H9 (cell line): ENCODE measurements at regions not wholly inside any gene's neighbourhood (a gene's known extent, or its start where the extent isn't known, plus 50 kb on each side); places are given as distances from the start of the nearest gene placed in this dataset.

Experiments used
- DNase-seq: peaks from one replicate; pipeline ENCODE4 v3.0.0-alpha.2; 2017
- H2AFZ ChIP-seq: one replicate; pipeline ENCODE4 v1.6.1; 2013; ENCODE audit warnings: mild to moderate bottlenecking, low read length, control low read depth, moderate library complexity
- H2AK5ac ChIP-seq: 2 replicates; pipeline ENCODE4 v1.6.1; 2013; ENCODE audit warnings: low read length, control low read depth, mixed read lengths; ENCODE audit not compliant: insufficient read length
- H2BK120ac ChIP-seq: one replicate; pipeline ENCODE4 v1.6.1; 2013; ENCODE audit warnings: low read depth, mild to moderate bottlenecking, low read length, control low read depth, inconsistent platforms; ENCODE audit not compliant: poor library complexity, severe bottlenecking
- H2BK12ac ChIP-seq: 2 replicates; pipeline ENCODE4 v1.6.1; 2013; ENCODE audit warnings: low read length, control low read depth, mixed read lengths, low read depth; ENCODE audit not compliant: insufficient read length
- H2BK15ac ChIP-seq: 2 replicates; pipeline ENCODE4 v1.6.1; 2013; ENCODE audit warnings: low read depth, low read length, control low read depth
- H2BK20ac ChIP-seq: one replicate; pipeline ENCODE4 v1.6.1; 2013; ENCODE audit warnings: low read depth, mild to moderate bottlenecking, low read length, control low read depth, inconsistent platforms; ENCODE audit not compliant: poor library complexity, severe bottlenecking
- H2BK5ac ChIP-seq: 2 replicates; pipeline ENCODE4 v1.6.1; 2013; ENCODE audit warnings: low read length, control low read depth, mixed read lengths; ENCODE audit not compliant: insufficient read length
- H3K14ac ChIP-seq: 2 replicates; pipeline ENCODE4 v1.6.1; 2013; ENCODE audit warnings: low read length, control low read depth; ENCODE audit not compliant: insufficient read depth
- H3K18ac ChIP-seq: 2 replicates; pipeline ENCODE4 v1.6.1; 2013; ENCODE audit warnings: low read depth, mild to moderate bottlenecking, mixed read lengths, low read length, control low read depth; ENCODE audit not compliant: insufficient read length
- H3K23ac ChIP-seq: 2 replicates; pipeline ENCODE4 v1.6.1; 2013; ENCODE audit warnings: low read length, control low read depth, mixed read lengths, low read depth; ENCODE audit not compliant: insufficient read length
- H3K23me2 ChIP-seq: 2 replicates; pipeline ENCODE4 v1.6.1; 2013; ENCODE audit warnings: low read depth, mild to moderate bottlenecking, mixed read lengths, low read length, control low read depth; ENCODE audit not compliant: insufficient read length, poor library complexity, severe bottlenecking
- H3K27ac ChIP-seq: 2 replicates; pipeline ENCODE4 v1.5.1; 2013; ENCODE audit warnings: low read length, control low read depth, mixed read lengths, low read depth; ENCODE audit not compliant: insufficient read length
- H3K27me3 ChIP-seq: 2 replicates; pipeline ENCODE4 v1.6.1; 2013; ENCODE audit warnings: low read length, control low read depth, inconsistent platforms; ENCODE audit not compliant: insufficient read depth
- H3K4ac ChIP-seq: 2 replicates; pipeline ENCODE4 v1.6.1; 2013; ENCODE audit warnings: low read depth, mild to moderate bottlenecking, control low read depth, inconsistent platforms, low read length, moderate library complexity
- H3K4me1 ChIP-seq: 2 replicates; pipeline ENCODE4 v1.6.1; 2013; ENCODE audit warnings: low read length, control low read depth, inconsistent platforms; ENCODE audit not compliant: insufficient read depth
- H3K4me2 ChIP-seq: 2 replicates; pipeline ENCODE4 v1.6.1; 2013; ENCODE audit warnings: low read length, control low read depth, mixed read lengths; ENCODE audit not compliant: insufficient read length, insufficient read depth
- H3K56ac ChIP-seq: 2 replicates; pipeline ENCODE4 v1.6.1; 2013; ENCODE audit warnings: low read depth, mild to moderate bottlenecking, mixed read lengths, low read length, control low read depth; ENCODE audit not compliant: insufficient read length
- H3K79me1 ChIP-seq: 2 replicates; pipeline ENCODE4 v1.6.1; 2013; ENCODE audit warnings: low read depth, mild to moderate bottlenecking, moderate library complexity, low read length, control low read depth, inconsistent platforms; ENCODE audit not compliant: insufficient read depth, poor library complexity, severe bottlenecking
- H3K79me2 ChIP-seq: 2 replicates; pipeline ENCODE4 v1.6.1; 2013; ENCODE audit warnings: low read length, control low read depth, inconsistent platforms; ENCODE audit not compliant: insufficient read depth
- H3K9ac ChIP-seq: 2 replicates; pipeline ENCODE4 v1.6.1; 2013; ENCODE audit warnings: low read length, control low read depth, mixed read lengths; ENCODE audit not compliant: insufficient read length; ENCODE audit errors: extremely low read depth
- H3K9me3 ChIP-seq: one replicate; pipeline ENCODE4 v1.6.1; 2013; ENCODE audit warnings: low read depth, low read length, inconsistent platforms; ENCODE audit not compliant: control insufficient read depth
- H3T11ph ChIP-seq: one replicate; pipeline ENCODE4 v1.6.1; 2013; ENCODE audit warnings: mild to moderate bottlenecking, low read length, control low read depth, inconsistent platforms
- H4K20me1 ChIP-seq: one replicate; pipeline ENCODE4 v1.6.1; 2013; ENCODE audit not compliant: control insufficient read depth, insufficient read length, insufficient read depth
- H4K5ac ChIP-seq: 2 replicates; pipeline ENCODE4 v1.6.1; 2013; ENCODE audit warnings: low read depth, mild to moderate bottlenecking, mixed read lengths, low read length, control low read depth; ENCODE audit not compliant: insufficient read length
- H4K8ac ChIP-seq: replicated peaks from 2 replicates; pipeline ENCODE4 v1.6.1; 2013; ENCODE audit warnings: low read length, control low read depth, mixed read lengths, low read depth; ENCODE audit not compliant: insufficient read length
- H4K91ac ChIP-seq: 2 replicates; pipeline ENCODE4 v1.6.1; 2013; ENCODE audit warnings: low read depth, mild to moderate bottlenecking, moderate library complexity, mixed read lengths, low read length, control low read depth; ENCODE audit not compliant: insufficient read length
- H3K27ac Mint-ChIP-seq, 3 experiments: 2 replicates in 2 of 3; 3 replicates in 1 of 3; pipeline ENCODE4 v1.8.0; 2020 to 2021; ENCODE audit warnings: mixed read lengths in 3 of 3, mild to moderate bottlenecking in 1 of 3, moderate library complexity in 1 of 3
- H3K27me3 Mint-ChIP-seq: 2 replicates; pipeline ENCODE4 v1.8.0; 2021; ENCODE audit warnings: low read depth, mild to moderate bottlenecking, moderate library complexity, mixed read lengths
- H3K36me3 Mint-ChIP-seq, 3 experiments: 2 replicates in 2 of 3; 3 replicates in 1 of 3; pipeline ENCODE4 v1.8.0; 2020 to 2021; ENCODE audit warnings: low read depth in 3 of 3, mixed read lengths in 3 of 3; ENCODE audit not compliant: insufficient read depth in 1 of 3
- H3K4me1 Mint-ChIP-seq, 2 experiments: 2 replicates each; pipeline ENCODE4 v1.8.0; 2020; ENCODE audit warnings: mixed read lengths in 2 of 2
- H3K4me3 Mint-ChIP-seq, 2 experiments: 2 replicates in 1 of 2; 3 replicates in 1 of 2; pipeline ENCODE4 v1.8.0; 2020 to 2021; ENCODE audit warnings: mild to moderate bottlenecking in 2 of 2, mixed read lengths in 2 of 2, moderate library complexity in 1 of 2
- H3K9me3 Mint-ChIP-seq, 2 experiments: 2 replicates in 1 of 2; 3 replicates in 1 of 2; pipeline ENCODE4 v1.8.0; 2020; ENCODE audit warnings: mild to moderate bottlenecking in 2 of 2, mixed read lengths in 2 of 2, moderate library complexity in 1 of 2
- WGBS: extraction: QIAGEN DNeasy Blood & Tissue Kit; methylation state at CpG from one replicate; pipeline ENCODE4 v1.1.7; 2013; ENCODE audit warnings: missing lambda C conversion rate, low lambda C conversion rate, mixed read lengths; ENCODE audit not compliant: insufficient read length; ENCODE audit errors: extremely low coverage; 5-methylcytosine and 5-hydroxymethylcytosine counted together
- TF ChIP-seq, protein P1 (sequence below): fragments of 200-600 bp; sonication (generic); conservative IDR thresholded peaks from 3 replicates; pipeline ENCODE4 v1.8.0; 2021; ENCODE audit warnings: antibody characterized with exemption, mild to moderate bottlenecking

DNA sequence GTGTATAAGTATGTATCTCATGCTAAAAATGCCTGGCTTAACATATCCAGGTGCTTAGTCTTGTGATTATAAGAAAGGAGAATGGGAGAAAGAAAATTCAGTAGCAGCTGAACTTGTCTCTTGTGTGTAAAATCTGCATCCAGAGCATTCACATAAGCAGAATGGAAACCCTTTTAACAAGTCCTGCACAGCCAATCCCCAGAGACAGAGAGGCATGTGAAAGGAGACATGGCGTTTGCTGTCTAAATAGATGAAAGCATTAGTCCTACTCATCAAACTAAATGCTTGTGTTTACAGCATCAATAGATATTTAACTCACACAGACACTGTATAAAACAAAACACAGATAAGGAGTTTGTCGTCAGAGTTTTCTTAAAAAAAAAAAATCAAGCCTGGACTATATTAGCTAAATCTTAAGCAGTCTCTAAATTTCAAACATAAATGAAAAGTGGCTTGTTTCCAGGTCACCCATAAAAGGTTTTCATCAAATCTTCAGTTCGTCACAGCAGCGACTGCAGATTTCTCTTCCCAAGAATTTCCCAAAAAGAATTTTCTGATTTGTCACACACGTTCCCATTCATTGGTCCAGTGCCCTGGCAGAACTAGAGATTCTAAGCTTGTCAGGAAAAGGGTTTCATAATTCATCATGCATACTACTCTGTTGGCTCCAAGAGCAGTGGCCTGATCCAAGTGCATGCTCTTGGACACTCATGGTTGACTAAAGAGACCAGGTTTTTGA, 249.2 kb downstream of the BTG1 start:
- Histone ChIP-seq H3K18ac (no peak overlapping the region), H3K79me2 (no peaks in the 10 kb centered on the region), H2BK12ac (no peak overlapping the region), H3K79me1 (no peaks in the 10 kb centered on the region), H3K9me3 (no peaks in the 10 kb centered on the region), H3K9ac (no peak overlapping the region), H2BK120ac (no peak overlapping the region), H3K4me1 (no peaks in the 10 kb centered on the region; the same call in 1 of the 2 replicates), H3K14ac (no peak overlapping the region), H3K4ac (no peak overlapping the region), H2AFZ (no peak overlapping the region), H3K56ac (no peak overlapping the region), H4K91ac (no peak overlapping the region), H2BK15ac (no peak overlapping the region), H2BK20ac (no peak overlapping the region), H3T11ph (no peak overlapping the region), H3K23me2 (no peaks in the 10 kb centered on the region), H2BK5ac (no peak overlapping the region), H4K5ac (no peak overlapping the region), H3K27ac (no peak overlapping the region), H4K8ac (no peak overlapping the region), H3K23ac (no peak overlapping the region), H2AK5ac (no peak overlapping the region), H4K20me1 (no peaks in the 10 kb centered on the region), H3K27me3 (no peaks in the 10 kb centered on the region), H3K4me2 (no peak overlapping the region)
- Mint-ChIP-seq H3K4me1 (peaks cover 4 to 11% of the 10 kb centered on the region in 2 experiments; a peak in 3 of 4 replicates), H3K36me3 (peaks cover 3 to 13% (median 5%) of the 10 kb centered on the region in 3 experiments; a peak in 3 of 7 replicates), H3K9me3 (peaks cover 7 to 9% of the 10 kb centered on the region in 2 experiments; a peak in 4 of 5 replicates), H3K27me3 (no peaks in the 10 kb centered on the region; the same call in 1 of the 2 replicates), H3K4me3 (no peak overlapping the region), H3K27ac (peak overlapping the region in 1 of 3 experiments; percentile 12; a peak in 1 of 7 replicates)
- no peak for DNase-seq
- WGBS: no CpG with 5 or more reads among the region's 5 CpGs
- TF ChIP-seq, protein P1, sequence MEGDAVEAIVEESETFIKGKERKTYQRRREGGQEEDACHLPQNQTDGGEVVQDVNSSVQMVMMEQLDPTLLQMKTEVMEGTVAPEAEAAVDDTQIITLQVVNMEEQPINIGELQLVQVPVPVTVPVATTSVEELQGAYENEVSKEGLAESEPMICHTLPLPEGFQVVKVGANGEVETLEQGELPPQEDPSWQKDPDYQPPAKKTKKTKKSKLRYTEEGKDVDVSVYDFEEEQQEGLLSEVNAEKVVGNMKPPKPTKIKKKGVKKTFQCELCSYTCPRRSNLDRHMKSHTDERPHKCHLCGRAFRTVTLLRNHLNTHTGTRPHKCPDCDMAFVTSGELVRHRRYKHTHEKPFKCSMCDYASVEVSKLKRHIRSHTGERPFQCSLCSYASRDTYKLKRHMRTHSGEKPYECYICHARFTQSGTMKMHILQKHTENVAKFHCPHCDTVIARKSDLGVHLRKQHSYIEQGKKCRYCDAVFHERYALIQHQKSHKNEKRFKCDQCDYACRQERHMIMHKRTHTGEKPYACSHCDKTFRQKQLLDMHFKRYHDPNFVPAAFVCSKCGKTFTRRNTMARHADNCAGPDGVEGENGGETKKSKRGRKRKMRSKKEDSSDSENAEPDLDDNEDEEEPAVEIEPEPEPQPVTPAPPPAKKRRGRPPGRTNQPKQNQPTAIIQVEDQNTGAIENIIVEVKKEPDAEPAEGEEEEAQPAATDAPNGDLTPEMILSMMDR: no peak
